Loucy (cell line): ENCODE measurements at regions not wholly inside any gene's neighbourhood (a gene's known extent, or its start where the extent isn't known, plus 50 kb on each side); places are given as distances from the start of the nearest gene placed in this dataset.
"Not testable (repeated sequence)": the region's sequence is repeated elsewhere in the genome, so short reads cannot be mapped to it uniquely, and the experiment has no call there.

ENCODE experiments used
- H2AFZ ChIP-seq: fragments of 200-600 bp; sonication (generic); 2 replicates; pipeline ENCODE4 v1.6.0; 2016; ENCODE audit warnings: antibody characterized with exemption, mild to moderate bottlenecking, low read length, moderate library complexity
- H3F3A ChIP-seq: fragments of 200-600 bp; 2 replicates; pipeline ENCODE4 v1.6.0; 2016; ENCODE audit warnings: antibody characterized with exemption, low read depth, mild to moderate bottlenecking
- H3K27me3 ChIP-seq: fragments of 200-600 bp; sonication (generic); 2 replicates; pipeline ENCODE4 v1.6.1; 2014; ENCODE audit warnings: low read length, mild to moderate bottlenecking; ENCODE audit not compliant: insufficient read depth, poor library complexity, severe bottlenecking
- H3K36me3 ChIP-seq: fragments of 200-600 bp; sonication (generic); 2 replicates; pipeline ENCODE4 v1.6.1; 2016; ENCODE audit warnings: low read length; ENCODE audit not compliant: insufficient read depth
- H3K4me1 ChIP-seq: fragments of 200-600 bp; sonication (generic); 2 replicates; pipeline ENCODE4 v1.5.1; 2014; ENCODE audit warnings: low read length, mild to moderate bottlenecking; ENCODE audit not compliant: insufficient read depth, poor library complexity, severe bottlenecking
- H3K4me2 ChIP-seq: fragments of 200-600 bp; sonication (generic); 2 replicates; pipeline ENCODE4 v1.6.0; 2014; ENCODE audit warnings: antibody characterized with exemption, low read length, low read depth, mild to moderate bottlenecking; ENCODE audit not compliant: poor library complexity, severe bottlenecking
- H3K4me3 ChIP-seq: fragments of 200-600 bp; sonication (generic); 2 replicates; pipeline ENCODE4 v1.5.1; 2014; ENCODE audit warnings: low read length, mild to moderate bottlenecking, mixed read lengths; ENCODE audit not compliant: poor library complexity, severe bottlenecking
- H3K79me2 ChIP-seq: fragments of 200-600 bp; sonication (generic); 2 replicates; pipeline ENCODE4 v1.6.1; 2014; ENCODE audit warnings: low read length; ENCODE audit not compliant: insufficient read depth
- H3K9ac ChIP-seq: fragments of 200-600 bp; sonication (generic); 2 replicates; pipeline ENCODE4 v1.6.0; 2014; ENCODE audit warnings: mild to moderate bottlenecking, low read depth, low read length, moderate library complexity; ENCODE audit not compliant: poor library complexity, severe bottlenecking
- H3K9me2 ChIP-seq: fragments of 200-600 bp; sonication (generic); replicated peaks from 2 replicates; pipeline ENCODE4 v1.6.1; 2016; ENCODE audit warnings: low read depth, low read length, mixed read lengths
- H3K9me3 ChIP-seq: fragments of 200-600 bp; sonication (generic); 2 replicates; pipeline ENCODE4 v1.6.1; 2014; ENCODE audit warnings: mild to moderate bottlenecking, antibody characterized with exemption, low read length, low read depth; ENCODE audit not compliant: insufficient read depth
- H4K20me1 ChIP-seq: fragments of 200-600 bp; sonication (generic); 2 replicates; pipeline ENCODE4 v1.6.0; 2014; ENCODE audit warnings: antibody characterized with exemption, low read length, mild to moderate bottlenecking; ENCODE audit not compliant: insufficient read depth, poor library complexity, severe bottlenecking
- CTCF ChIP-seq: fragments of 200-600 bp; sonication (generic); conservative IDR thresholded peaks from 2 replicates; pipeline ENCODE4 v1.5.1; 2014; ENCODE audit warnings: mild to moderate bottlenecking, antibody characterized with exemption, low read length
- EZH2phosphoT487 ChIP-seq: fragments of 200-600 bp; IDR thresholded peaks from 2 replicates; pipeline ENCODE4 v1.6.1; 2018; ENCODE audit warnings: antibody characterized with exemption, mild to moderate bottlenecking, moderate library complexity, borderline replicate concordance

- Histone ChIP-seq H3K36me3 (no peaks in the 10 kb centered on the region), H3K9ac (no peak overlapping the region), H3K4me2 (no peak overlapping the region)
Observed at GRCh38 chr1:60841116-60842046, 241.0 kb upstream of the NFIA start.

GRCh38 chr1:60840476-60840875 is 241.9 kb upstream of the NFIA start:
- not testable (repeated sequence) for H3K4me2 ChIP-seq, H3K27me3 ChIP-seq, H3F3A ChIP-seq, H3K9ac ChIP-seq, H3K36me3 ChIP-seq, H2AFZ ChIP-seq, H3K4me3 ChIP-seq, H3K9me3 ChIP-seq, H4K20me1 ChIP-seq, H3K9me2 ChIP-seq, H3K79me2 ChIP-seq
- H3K4me1 ChIP-seq, result peaks cover 46% of the 10 kb centered on the region

More at GRCh38 chr1:60841116-60842046, 241.0 kb upstream of the NFIA start:
- Histone ChIP-seq H3K4me3 (no peak overlapping the region), H3K4me1 (peaks cover 40% of the 10 kb centered on the region), H3K27me3 (no peaks in the 10 kb centered on the region), H2AFZ (no peak overlapping the region), H4K20me1 (no peaks in the 10 kb centered on the region), H3K9me3 (no peaks in the 10 kb centered on the region), H3F3A (no peaks in the 10 kb centered on the region), H3K9me2 (no peaks in the 10 kb centered on the region), H3K79me2 (no peaks in the 10 kb centered on the region)
- TF ChIP-seq CTCF (no peak), EZH2phosphoT487 (no peak)

GRCh38 chr1:60835649-60836048 is 246.7 kb upstream of the NFIA start:
- Histone ChIP-seq H4K20me1 (no peaks in the 10 kb centered on the region), H3K4me1 (peaks cover 81% of the 10 kb centered on the region), H3K79me2 (no peaks in the 10 kb centered on the region), H3K36me3 (no peaks in the 10 kb centered on the region), H3K27me3 (no peaks in the 10 kb centered on the region), H3K4me3 (no peak overlapping the region), H3F3A (peaks cover 13% of the 10 kb centered on the region), H2AFZ (no peak overlapping the region), H3K9me2 (no peaks in the 10 kb centered on the region), H3K9ac (no peak overlapping the region), H3K9me3 (no peaks in the 10 kb centered on the region), H3K4me2 (peak overlapping the region; percentile 0)
- TF ChIP-seq CTCF (no peak), EZH2phosphoT487 (no peak)
